GM12878 (cell line): ENCODE measurements at regions not wholly inside any gene's neighbourhood (a gene's known extent, or its start where the extent isn't known, plus 50 kb on each side); places are given as distances from the start of the nearest gene placed in this dataset.

ENCODE experiments used
- BCL11A ChIP-seq: IDR thresholded peaks from 2 replicates; pipeline ENCODE4 v1.6.1; 2011; ENCODE audit warnings: low read depth, low read length
- BMI1 ChIP-seq: fragments of 450-650 bp; IDR thresholded peaks from 2 replicates; pipeline ENCODE4 v1.6.1; 2016; ENCODE audit warnings: mild to moderate bottlenecking, moderate library complexity, borderline replicate concordance
- BRCA1 ChIP-seq: IDR thresholded peaks from 2 replicates; pipeline ENCODE4 v1.6.1; 2011; ENCODE audit warnings: low read depth, low read length, improper control_type of control experiment
- CREB1 ChIP-seq: IDR thresholded peaks from 2 replicates; pipeline ENCODE4 v1.6.1; 2012; ENCODE audit warnings: low read depth, mild to moderate bottlenecking, inconsistent platforms
- FOS ChIP-seq: IDR thresholded peaks from 3 replicates; pipeline ENCODE4 v1.6.1; 2011; ENCODE audit warnings: borderline replicate concordance; ENCODE audit not compliant: insufficient read length; ENCODE audit errors: extremely low read depth
- GABPA ChIP-seq: IDR thresholded peaks from 2 replicates; pipeline ENCODE4 v1.6.1; 2014; ENCODE audit warnings: antibody characterized with exemption, low read depth, mild to moderate bottlenecking, inconsistent platforms
- MAX ChIP-seq: IDR thresholded peaks from 2 replicates; pipeline ENCODE4 v1.6.1; 2012; ENCODE audit warnings: low read depth, low read length, improper control_type of control experiment
- NR2C2 ChIP-seq: IDR thresholded peaks from 2 replicates; pipeline ENCODE4 v1.6.1; 2011; ENCODE audit warnings: borderline replicate concordance, low read depth; ENCODE audit not compliant: control insufficient read depth, insufficient read length
- PBX3 ChIP-seq: IDR thresholded peaks from 2 replicates; pipeline ENCODE4 v1.6.1; 2011; ENCODE audit warnings: mild to moderate bottlenecking, low read depth, low read length, moderate library complexity; ENCODE audit not compliant: insufficient replicate concordance
- RAD21 ChIP-seq: IDR thresholded peaks from 2 replicates; pipeline ENCODE4 v1.6.1; 2011; ENCODE audit warnings: mild to moderate bottlenecking, low read depth, low read length, moderate library complexity; ENCODE audit not compliant: insufficient read depth
- SMC3 ChIP-seq: IDR thresholded peaks from 2 replicates; pipeline ENCODE4 v1.6.1; 2011; ENCODE audit warnings: low read length, improper control_type of control experiment, borderline replicate concordance
- TF ChIP-seq, protein P1 (sequence below), 3 experiments: IDR thresholded peaks in 2 of 3; conservative IDR thresholded peaks in 1 of 3; 2 replicates each; pipeline ENCODE4 v1.5.1; 2011; ENCODE audit warnings: low read depth in 3 of 3, low read length in 3 of 3, mild to moderate bottlenecking in 3 of 3, control low read depth in 2 of 3, moderate library complexity in 2 of 3, inconsistent platforms in 1 of 3, mixed read lengths in 1 of 3; ENCODE audit not compliant: control insufficient read depth in 2 of 3, insufficient read depth in 1 of 3; ENCODE audit errors: extremely low read depth in 1 of 3
- TF ChIP-seq, protein P2 (sequence below): fragments of 450-650 bp; IDR thresholded peaks from 2 replicates; pipeline ENCODE4 v1.6.1; 2017; ENCODE audit warnings: antibody characterized with exemption, mild to moderate bottlenecking, moderate library complexity

DNA sequence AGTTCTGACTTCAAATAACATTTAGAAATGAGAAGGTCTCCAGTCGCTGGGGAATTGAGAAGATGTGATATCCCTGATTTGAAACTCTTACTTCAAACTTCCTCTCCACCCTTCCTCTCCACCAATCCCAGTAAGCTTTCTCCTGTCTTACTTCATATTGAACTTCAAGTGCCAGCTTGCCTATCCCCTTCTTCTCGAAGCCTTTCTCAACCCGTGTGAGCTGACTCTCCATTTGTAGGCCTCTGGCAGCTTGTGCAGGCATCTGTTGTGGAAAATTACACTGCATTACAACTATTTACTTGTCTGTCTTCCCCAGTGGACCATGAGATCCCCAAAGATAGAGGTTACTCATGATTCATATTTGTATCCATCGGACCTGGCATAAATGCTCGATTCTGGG is 280.8 kb upstream of the CDH5 start:
- TF ChIP-seq PBX3: no peak
- no peak for TF ChIP-seq NR2C2
- TF ChIP-seq, protein P1, sequence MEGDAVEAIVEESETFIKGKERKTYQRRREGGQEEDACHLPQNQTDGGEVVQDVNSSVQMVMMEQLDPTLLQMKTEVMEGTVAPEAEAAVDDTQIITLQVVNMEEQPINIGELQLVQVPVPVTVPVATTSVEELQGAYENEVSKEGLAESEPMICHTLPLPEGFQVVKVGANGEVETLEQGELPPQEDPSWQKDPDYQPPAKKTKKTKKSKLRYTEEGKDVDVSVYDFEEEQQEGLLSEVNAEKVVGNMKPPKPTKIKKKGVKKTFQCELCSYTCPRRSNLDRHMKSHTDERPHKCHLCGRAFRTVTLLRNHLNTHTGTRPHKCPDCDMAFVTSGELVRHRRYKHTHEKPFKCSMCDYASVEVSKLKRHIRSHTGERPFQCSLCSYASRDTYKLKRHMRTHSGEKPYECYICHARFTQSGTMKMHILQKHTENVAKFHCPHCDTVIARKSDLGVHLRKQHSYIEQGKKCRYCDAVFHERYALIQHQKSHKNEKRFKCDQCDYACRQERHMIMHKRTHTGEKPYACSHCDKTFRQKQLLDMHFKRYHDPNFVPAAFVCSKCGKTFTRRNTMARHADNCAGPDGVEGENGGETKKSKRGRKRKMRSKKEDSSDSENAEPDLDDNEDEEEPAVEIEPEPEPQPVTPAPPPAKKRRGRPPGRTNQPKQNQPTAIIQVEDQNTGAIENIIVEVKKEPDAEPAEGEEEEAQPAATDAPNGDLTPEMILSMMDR (IDR thresholded peaks at IDR 0.05 in 2 of 3, conservative IDR thresholded peaks at IDR 0.05 in 1 of 3; ENCODE audit: control insufficient read depth in 2 of 3, extremely low read depth in 1 of 3, insufficient read depth in 1 of 3, low read depth in 3 of 3, low read length in 3 of 3): no peak
- no peak for TF ChIP-seq BCL11A
- TF ChIP-seq MAX: no peak
- no peak for TF ChIP-seq SMC3
- no peak for TF ChIP-seq BMI1
- no peak for TF ChIP-seq RAD21
- no peak for TF ChIP-seq FOS
- TF ChIP-seq BRCA1: no peak
- TF ChIP-seq, protein P2, sequence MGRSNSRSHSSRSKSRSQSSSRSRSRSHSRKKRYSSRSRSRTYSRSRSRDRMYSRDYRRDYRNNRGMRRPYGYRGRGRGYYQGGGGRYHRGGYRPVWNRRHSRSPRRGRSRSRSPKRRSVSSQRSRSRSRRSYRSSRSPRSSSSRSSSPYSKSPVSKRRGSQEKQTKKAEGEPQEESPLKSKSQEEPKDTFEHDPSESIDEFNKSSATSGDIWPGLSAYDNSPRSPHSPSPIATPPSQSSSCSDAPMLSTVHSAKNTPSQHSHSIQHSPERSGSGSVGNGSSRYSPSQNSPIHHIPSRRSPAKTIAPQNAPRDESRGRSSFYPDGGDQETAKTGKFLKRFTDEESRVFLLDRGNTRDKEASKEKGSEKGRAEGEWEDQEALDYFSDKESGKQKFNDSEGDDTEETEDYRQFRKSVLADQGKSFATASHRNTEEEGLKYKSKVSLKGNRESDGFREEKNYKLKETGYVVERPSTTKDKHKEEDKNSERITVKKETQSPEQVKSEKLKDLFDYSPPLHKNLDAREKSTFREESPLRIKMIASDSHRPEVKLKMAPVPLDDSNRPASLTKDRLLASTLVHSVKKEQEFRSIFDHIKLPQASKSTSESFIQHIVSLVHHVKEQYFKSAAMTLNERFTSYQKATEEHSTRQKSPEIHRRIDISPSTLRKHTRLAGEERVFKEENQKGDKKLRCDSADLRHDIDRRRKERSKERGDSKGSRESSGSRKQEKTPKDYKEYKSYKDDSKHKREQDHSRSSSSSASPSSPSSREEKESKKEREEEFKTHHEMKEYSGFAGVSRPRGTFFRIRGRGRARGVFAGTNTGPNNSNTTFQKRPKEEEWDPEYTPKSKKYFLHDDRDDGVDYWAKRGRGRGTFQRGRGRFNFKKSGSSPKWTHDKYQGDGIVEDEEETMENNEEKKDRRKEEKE: no peak
- no peak for TF ChIP-seq CREB1
- TF ChIP-seq GABPA: no peak
